Activated naive CD4-positive, alpha-beta T cell treated with anti-CD3 and anti-CD28 coated beads, Interleukin-2, amount 50 U/mL, for 16 hours (primary cell): ENCODE measurements at regions not wholly inside any gene's neighbourhood (a gene's known extent, or its start where the extent isn't known, plus 50 kb on each side); places are given as distances from the start of the nearest gene placed in this dataset.

ENCODE experiments used
- DNase-seq: peaks from one replicate; pipeline ENCODE4 v3.0.0-alpha.2; 2020

DNA sequence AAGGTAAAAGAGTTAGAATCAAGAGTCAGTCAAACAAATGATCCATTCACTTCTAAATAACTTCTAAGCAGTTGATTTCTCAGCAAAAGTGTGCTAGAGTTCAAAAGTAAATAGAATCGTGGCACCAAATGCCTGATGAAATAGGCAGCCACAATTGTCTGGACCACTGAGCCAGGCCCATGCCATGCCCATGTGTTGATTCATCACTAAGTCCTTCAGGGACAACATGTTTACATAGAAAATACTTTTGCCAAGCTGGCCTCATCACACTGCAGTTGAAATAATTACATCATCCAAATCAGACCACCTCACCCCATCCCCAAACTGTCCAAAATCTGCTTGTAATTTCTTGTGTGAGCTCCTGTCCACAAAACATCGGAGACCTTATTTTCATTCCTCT lies 216.3 kb downstream of the IGSF11 start:
- DNase-seq: no peak

DNA sequence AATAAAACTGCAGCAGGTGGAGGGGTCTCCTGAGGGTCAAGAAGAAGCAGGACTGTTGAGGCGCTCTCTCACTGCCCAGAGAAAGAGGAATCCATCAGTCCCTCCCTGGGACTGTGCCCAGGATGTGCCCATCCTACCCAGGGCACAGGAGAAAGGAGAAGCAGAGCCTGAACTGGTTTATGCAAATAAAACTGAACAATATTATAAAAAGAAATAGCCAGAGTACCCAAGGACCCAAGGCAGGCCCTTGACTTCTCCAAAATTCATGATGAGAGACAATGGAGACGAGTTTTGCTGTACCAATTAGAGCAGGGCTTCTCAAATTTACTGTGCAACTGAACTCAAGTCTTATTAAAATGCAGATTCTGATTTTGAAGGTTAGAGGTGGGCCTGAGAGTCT lies 211.0 kb downstream of the IGSF11 start:
- no peak for DNase-seq

DNA sequence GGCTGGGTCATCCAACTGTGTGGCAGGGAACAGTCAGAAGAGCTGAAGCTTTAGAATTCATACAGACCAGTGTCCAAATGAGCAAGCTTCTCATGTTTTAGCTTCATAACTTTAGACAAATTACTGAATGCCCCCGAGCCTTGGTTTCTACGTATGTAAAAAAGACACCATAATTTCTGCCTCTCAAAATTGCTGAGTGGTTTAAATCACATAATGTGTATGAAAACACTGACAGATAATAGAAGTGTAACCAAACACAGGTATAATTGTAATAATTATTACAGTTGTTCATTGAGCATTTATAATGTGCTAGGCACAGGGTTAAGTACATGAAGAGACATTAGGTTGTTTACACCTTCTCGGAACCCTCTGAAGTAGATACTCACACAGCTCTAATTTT lies 207.2 kb downstream of the IGSF11 start:
- no peak for DNase-seq

- DNase-seq: no peak
Measured at GRCh38 chr3:118828351-118828750, 206.3 kb downstream of the IGSF11 start.

DNA sequence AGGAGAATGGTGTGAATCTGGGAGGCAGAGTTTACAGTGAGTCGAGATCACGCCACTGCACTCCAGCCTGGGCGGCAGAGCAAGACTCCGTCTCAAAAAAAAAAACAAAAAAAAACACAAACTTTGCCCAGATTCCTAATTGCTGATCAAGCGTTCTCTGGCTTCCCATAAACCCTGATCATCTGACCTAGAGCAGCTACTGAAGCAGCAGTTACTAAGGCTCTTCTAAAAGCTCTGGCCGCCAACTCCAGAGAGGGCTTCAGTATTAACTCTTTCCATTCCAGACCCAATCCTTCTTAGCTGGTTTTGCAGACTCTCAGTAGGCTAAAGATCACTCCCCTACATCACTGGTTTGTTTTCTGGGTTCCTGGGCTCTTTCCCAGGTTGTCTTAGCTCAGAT lies 201.6 kb downstream of the IGSF11 start:
- DNase-seq: no peak

- no peak for DNase-seq
Measured at GRCh38 chr3:118838871-118839270, 195.8 kb downstream of the IGSF11 start.

GRCh38 chr3:118842147-118842863 lies 192.3 kb downstream of the IGSF11 start:
- no peak for DNase-seq

- DNase-seq: no peak
Measured at GRCh38 chr3:118846176-118846575, 188.5 kb downstream of the IGSF11 start.
